ENCODE measurements at regions not wholly inside any gene's neighbourhood (a gene's known extent, or its start where the extent isn't known, plus 50 kb on each side); places are given as distances from the start of the nearest gene placed in this dataset.

DNA sequence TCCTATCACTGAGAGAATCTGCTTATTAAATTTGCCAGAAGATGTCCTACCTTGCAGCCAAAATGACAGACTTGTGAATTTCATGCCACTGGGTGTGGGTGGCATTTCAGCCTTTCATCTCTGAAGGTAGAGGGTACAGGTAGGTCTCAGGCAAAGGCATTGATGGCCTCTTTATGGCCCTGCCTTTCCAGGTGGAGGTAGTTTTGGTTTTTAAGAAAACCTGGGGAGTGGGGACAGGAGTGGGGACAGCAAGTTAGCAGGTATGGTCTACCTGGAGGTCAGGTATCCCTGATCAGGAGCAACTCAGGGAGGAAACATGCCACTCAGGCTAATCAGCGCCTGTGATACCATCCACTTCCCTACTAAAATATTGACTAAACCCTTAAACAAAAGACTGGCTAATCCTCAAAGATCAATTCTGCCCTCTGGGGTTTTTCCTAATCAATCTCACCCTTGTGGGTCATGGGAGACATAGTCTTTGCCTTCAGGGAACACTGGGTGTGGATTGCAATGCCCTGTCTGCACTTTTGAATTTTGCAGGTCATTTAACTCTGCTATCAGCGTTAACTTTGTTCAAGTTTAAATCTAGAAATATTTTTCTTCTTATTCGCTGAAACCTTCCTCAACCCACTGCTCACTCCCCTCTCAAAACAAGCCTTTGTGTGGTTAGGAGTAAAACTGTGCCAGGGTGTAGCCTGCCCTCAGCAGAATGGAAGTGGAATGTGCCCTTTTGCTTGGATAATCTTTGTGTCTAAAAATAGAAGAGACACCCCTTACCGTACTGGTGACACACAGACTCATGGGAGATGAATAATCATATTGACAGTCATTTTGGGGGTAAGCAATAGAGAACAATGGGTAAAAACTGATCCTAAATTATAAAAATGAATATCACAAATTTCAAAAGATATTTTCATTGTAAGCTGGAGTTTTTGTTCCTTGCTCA lies 233.7 kb downstream of the COG6 start:
- TF ChIP-seq, protein P1, sequence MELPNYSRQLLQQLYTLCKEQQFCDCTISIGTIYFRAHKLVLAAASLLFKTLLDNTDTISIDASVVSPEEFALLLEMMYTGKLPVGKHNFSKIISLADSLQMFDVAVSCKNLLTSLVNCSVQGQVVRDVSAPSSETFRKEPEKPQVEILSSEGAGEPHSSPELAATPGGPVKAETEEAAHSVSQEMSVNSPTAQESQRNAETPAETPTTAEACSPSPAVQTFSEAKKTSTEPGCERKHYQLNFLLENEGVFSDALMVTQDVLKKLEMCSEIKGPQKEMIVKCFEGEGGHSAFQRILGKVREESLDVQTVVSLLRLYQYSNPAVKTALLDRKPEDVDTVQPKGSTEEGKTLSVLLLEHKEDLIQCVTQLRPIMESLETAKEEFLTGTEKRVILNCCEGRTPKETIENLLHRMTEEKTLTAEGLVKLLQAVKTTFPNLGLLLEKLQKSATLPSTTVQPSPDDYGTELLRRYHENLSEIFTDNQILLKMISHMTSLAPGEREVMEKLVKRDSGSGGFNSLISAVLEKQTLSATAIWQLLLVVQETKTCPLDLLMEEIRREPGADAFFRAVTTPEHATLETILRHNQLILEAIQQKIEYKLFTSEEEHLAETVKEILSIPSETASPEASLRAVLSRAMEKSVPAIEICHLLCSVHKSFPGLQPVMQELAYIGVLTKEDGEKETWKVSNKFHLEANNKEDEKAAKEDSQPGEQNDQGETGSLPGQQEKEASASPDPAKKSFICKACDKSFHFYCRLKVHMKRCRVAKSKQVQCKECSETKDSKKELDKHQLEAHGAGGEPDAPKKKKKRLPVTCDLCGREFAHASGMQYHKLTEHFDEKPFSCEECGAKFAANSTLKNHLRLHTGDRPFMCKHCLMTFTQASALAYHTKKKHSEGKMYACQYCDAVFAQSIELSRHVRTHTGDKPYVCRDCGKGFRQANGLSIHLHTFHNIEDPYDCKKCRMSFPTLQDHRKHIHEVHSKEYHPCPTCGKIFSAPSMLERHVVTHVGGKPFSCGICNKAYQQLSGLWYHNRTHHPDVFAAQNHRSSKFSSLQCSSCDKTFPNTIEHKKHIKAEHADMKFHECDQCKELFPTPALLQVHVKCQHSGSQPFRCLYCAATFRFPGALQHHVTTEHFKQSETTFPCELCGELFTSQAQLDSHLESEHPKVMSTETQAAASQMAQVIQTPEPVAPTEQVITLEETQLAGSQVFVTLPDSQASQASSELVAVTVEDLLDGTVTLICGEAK (IDR thresholded peaks at IDR 0.05): no peak
- TF ChIP-seq, protein P1 (CRISPR knock-in tag; IDR thresholded peaks at IDR 0.05): no peak
- no peak for TF ChIP-seq POLR2AphosphoS5 (IDR thresholded peaks at IDR 0.05; ENCODE audit: control insufficient read depth, insufficient read depth, low read depth, low read length)
- TF ChIP-seq NFYB (IDR thresholded peaks at IDR 0.05; ENCODE audit: extremely low read depth, insufficient read length): no peak
- TF ChIP-seq MEF2D (tag; conservative IDR thresholded peaks at IDR 0.05; ENCODE audit: low read depth): no peak
- no peak for TF ChIP-seq RCOR1 (IDR thresholded peaks at IDR 0.05; ENCODE audit: borderline replicate concordance in 1 of 2, low read depth in 2 of 2, low read length in 2 of 2)
- TF ChIP-seq BDP1 (IDR thresholded peaks at IDR 0.05; ENCODE audit: insufficient read depth, insufficient read length): no peak
- TF ChIP-seq, protein P2, sequence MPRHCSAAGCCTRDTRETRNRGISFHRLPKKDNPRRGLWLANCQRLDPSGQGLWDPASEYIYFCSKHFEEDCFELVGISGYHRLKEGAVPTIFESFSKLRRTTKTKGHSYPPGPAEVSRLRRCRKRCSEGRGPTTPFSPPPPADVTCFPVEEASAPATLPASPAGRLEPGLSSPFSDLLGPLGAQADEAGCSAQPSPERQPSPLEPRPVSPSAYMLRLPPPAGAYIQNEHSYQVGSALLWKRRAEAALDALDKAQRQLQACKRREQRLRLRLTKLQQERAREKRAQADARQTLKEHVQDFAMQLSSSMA (CRISPR knock-in tag; IDR thresholded peaks at IDR 0.05): no peak
- TF ChIP-seq HSF4 (CRISPR knock-in tag; IDR thresholded peaks at IDR 0.05; ENCODE audit: borderline replicate concordance): no peak
- TF ChIP-seq ZNF274 (IDR thresholded peaks at IDR 0.05; ENCODE audit: borderline replicate concordance, low read depth, low read length): no peak
- TF ChIP-seq NR4A1 (CRISPR knock-in tag; IDR thresholded peaks at IDR 0.05): no peak
- no peak for TF ChIP-seq NR4A1 (tag; IDR thresholded peaks at IDR 0.05)
- TF ChIP-seq KDM1A (IDR thresholded peaks at IDR 0.05): no peak
